22Rv1 (cell line): ENCODE measurements at regions not wholly inside any gene's neighbourhood (a gene's known extent, or its start where the extent isn't known, plus 50 kb on each side); places are given as distances from the start of the nearest gene placed in this dataset.

Experiments
- ZFX ChIP-seq: fragments of 450-650 bp; IDR thresholded peaks from 2 replicates; pipeline ENCODE4 v1.6.1; 2017; ENCODE audit warnings: antibody characterized with exemption, borderline replicate concordance
- TF ChIP-seq, protein P1 (sequence below): fragments of 450-650 bp; IDR thresholded peaks from 2 replicates; pipeline ENCODE4 v1.5.1; 2017; ENCODE audit warnings: mild to moderate bottlenecking

GRCh38 chr10:130888493-130888892 is 423.0 kb downstream of the TCERG1L start:
- TF ChIP-seq, protein P1, sequence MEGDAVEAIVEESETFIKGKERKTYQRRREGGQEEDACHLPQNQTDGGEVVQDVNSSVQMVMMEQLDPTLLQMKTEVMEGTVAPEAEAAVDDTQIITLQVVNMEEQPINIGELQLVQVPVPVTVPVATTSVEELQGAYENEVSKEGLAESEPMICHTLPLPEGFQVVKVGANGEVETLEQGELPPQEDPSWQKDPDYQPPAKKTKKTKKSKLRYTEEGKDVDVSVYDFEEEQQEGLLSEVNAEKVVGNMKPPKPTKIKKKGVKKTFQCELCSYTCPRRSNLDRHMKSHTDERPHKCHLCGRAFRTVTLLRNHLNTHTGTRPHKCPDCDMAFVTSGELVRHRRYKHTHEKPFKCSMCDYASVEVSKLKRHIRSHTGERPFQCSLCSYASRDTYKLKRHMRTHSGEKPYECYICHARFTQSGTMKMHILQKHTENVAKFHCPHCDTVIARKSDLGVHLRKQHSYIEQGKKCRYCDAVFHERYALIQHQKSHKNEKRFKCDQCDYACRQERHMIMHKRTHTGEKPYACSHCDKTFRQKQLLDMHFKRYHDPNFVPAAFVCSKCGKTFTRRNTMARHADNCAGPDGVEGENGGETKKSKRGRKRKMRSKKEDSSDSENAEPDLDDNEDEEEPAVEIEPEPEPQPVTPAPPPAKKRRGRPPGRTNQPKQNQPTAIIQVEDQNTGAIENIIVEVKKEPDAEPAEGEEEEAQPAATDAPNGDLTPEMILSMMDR: no peak
- no peak for TF ChIP-seq ZFX
